T-helper 1 cell treated with Interleukin-12 subunit alpha and Interleukin-12 subunit beta and Interleukin-4 antibody, amounts not matched to agents 30 μg/mL and 1 μg/mL, for 36 hours (primary cell): ENCODE measurements at regions not wholly inside any gene's neighbourhood (a gene's known extent, or its start where the extent isn't known, plus 50 kb on each side); places are given as distances from the start of the nearest gene placed in this dataset.

Experiments used
- H3K27ac Mint-ChIP-seq: one replicate; pipeline ENCODE4 v1.8.0; 2021; ENCODE audit warnings: mild to moderate bottlenecking, mixed read lengths
- H3K27me3 Mint-ChIP-seq: one replicate; pipeline ENCODE4 v1.8.0; 2021; ENCODE audit warnings: low read depth, mixed read lengths
- H3K36me3 Mint-ChIP-seq: one replicate; pipeline ENCODE4 v1.8.0; 2021; ENCODE audit warnings: low read depth, mixed read lengths
- H3K4me1 Mint-ChIP-seq: one replicate; pipeline ENCODE4 v1.8.0; 2021; ENCODE audit warnings: low read depth, mixed read lengths
- H3K4me3 Mint-ChIP-seq: one replicate; pipeline ENCODE4 v1.8.0; 2021; ENCODE audit warnings: mild to moderate bottlenecking, moderate library complexity, mixed read lengths
- H3K9me3 Mint-ChIP-seq: one replicate; pipeline ENCODE4 v1.8.0; 2021; ENCODE audit warnings: mixed read lengths

- no peak overlapping the region for H3K27ac Mint-ChIP-seq
- H3K9me3 Mint-ChIP-seq = no peaks in the 10 kb centered on the region
- peaks cover 13% of the 10 kb centered on the region for H3K4me1 Mint-ChIP-seq
- H3K4me3 Mint-ChIP-seq = no peak overlapping the region
- H3K36me3 Mint-ChIP-seq = peaks cover 2% of the 10 kb centered on the region
- H3K27me3 Mint-ChIP-seq = peaks cover 72% of the 10 kb centered on the region
These were observed 50.4 kb upstream of the FHIP2A start for GRCh38 chr10:114771157-114771556.

GRCh38 chr10:114771749-114772148 lies 49.8 kb upstream of the FHIP2A start:
- no peak overlapping the region for H3K27ac Mint-ChIP-seq
- H3K4me3 Mint-ChIP-seq = no peak overlapping the region
- no peaks in the 10 kb centered on the region for H3K9me3 Mint-ChIP-seq
- peaks cover 66% of the 10 kb centered on the region for H3K27me3 Mint-ChIP-seq
- H3K4me1 Mint-ChIP-seq = peaks cover 12% of the 10 kb centered on the region
- H3K36me3 Mint-ChIP-seq = peaks cover 1% of the 10 kb centered on the region
